Prostate gland (tissue), 2 donors: ENCODE measurements at regions not wholly inside any gene's neighbourhood (a gene's known extent, or its start where the extent isn't known, plus 50 kb on each side); places are given as distances from the start of the nearest gene placed in this dataset.

Source experiments
- POLR2A ChIP-seq: fragments of 450-650 bp; IDR thresholded peaks from one replicate; pipeline ENCODE4 v1.6.1; 2016; ENCODE audit warnings: antibody characterized with exemption, mild to moderate bottlenecking
- TF ChIP-seq, protein P1 (sequence below), 4 experiments: fragments of 200-600 bp in 2 of 4; fragments of 450-650 bp in 2 of 4; sonication (generic) in 2 of 4; IDR thresholded peaks; 1 replicate in 3 of 4; 2 replicates in 1 of 4; pipeline ENCODE4 v1.5.1; 2016 to 2019; ENCODE audit warnings: antibody characterized with exemption in 4 of 4, mild to moderate bottlenecking in 2 of 4, moderate library complexity in 2 of 4

- no peak for TF ChIP-seq POLR2A
- TF ChIP-seq, protein P1, sequence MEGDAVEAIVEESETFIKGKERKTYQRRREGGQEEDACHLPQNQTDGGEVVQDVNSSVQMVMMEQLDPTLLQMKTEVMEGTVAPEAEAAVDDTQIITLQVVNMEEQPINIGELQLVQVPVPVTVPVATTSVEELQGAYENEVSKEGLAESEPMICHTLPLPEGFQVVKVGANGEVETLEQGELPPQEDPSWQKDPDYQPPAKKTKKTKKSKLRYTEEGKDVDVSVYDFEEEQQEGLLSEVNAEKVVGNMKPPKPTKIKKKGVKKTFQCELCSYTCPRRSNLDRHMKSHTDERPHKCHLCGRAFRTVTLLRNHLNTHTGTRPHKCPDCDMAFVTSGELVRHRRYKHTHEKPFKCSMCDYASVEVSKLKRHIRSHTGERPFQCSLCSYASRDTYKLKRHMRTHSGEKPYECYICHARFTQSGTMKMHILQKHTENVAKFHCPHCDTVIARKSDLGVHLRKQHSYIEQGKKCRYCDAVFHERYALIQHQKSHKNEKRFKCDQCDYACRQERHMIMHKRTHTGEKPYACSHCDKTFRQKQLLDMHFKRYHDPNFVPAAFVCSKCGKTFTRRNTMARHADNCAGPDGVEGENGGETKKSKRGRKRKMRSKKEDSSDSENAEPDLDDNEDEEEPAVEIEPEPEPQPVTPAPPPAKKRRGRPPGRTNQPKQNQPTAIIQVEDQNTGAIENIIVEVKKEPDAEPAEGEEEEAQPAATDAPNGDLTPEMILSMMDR (IDR thresholded peaks at IDR 0.05) = no peak
Observed at GRCh38 chr1:58250587-58250948, 296.0 kb downstream of the OMA1 start.
